Upper lobe of left lung (tissue), 4 donors: ENCODE measurements at regions not wholly inside any gene's neighbourhood (a gene's known extent, or its start where the extent isn't known, plus 50 kb on each side); places are given as distances from the start of the nearest gene placed in this dataset.

Source experiments
- CTCF ChIP-seq, 6 experiments: fragments of 450-650 bp in 4 of 6; fragments of 200-600 bp in 2 of 6; sonication (generic) in 2 of 6; IDR thresholded peaks; one replicate each; pipeline ENCODE4 v1.5.1; 2016 to 2019; ENCODE audit warnings: antibody characterized with exemption in 6 of 6
- EP300 ChIP-seq, 4 donors: sonication (generic); formaldehyde crosslinking; IDR thresholded peaks; one replicate each; pipeline ENCODE4 v1.5.1; 2017; ENCODE audit warnings: antibody characterized with exemption in 4 of 4, control low read depth in 2 of 4
- POLR2A ChIP-seq, 4 donors: fragments of 450-650 bp; IDR thresholded peaks; one replicate each; pipeline ENCODE4 v1.5.1; 2016 to 2017; ENCODE audit warnings: antibody characterized with exemption in 4 of 4, mild to moderate bottlenecking in 2 of 4
- POLR2AphosphoS5 ChIP-seq, 2 donors: sonication (generic); formaldehyde crosslinking; IDR thresholded peaks; one replicate each; pipeline ENCODE4 v1.5.1; 2017; ENCODE audit warnings: antibody characterized with exemption in 2 of 2

GRCh38 chr16:17585449-17586074 lies 114.8 kb upstream of the XYLT1 start:
- no peak for TF ChIP-seq CTCF (IDR thresholded peaks at IDR 0.05)
- no peak for TF ChIP-seq POLR2A (IDR thresholded peaks at IDR 0.05)
- no peak for TF ChIP-seq POLR2AphosphoS5 (IDR thresholded peaks at IDR 0.05)
- TF ChIP-seq EP300 (IDR thresholded peaks at IDR 0.05): no peak
